ENCODE measurements at regions not wholly inside any gene's neighbourhood (a gene's known extent, or its start where the extent isn't known, plus 50 kb on each side); places are given as distances from the start of the nearest gene placed in this dataset.

- Histone ChIP-seq H4K20me1 (ENCODE audit: insufficient read depth, low read length, poor library complexity, severe bottlenecking) (no peaks in the 10 kb centered on the region), H3K9ac (ENCODE audit: low read depth, low read length, poor library complexity, severe bottlenecking) (no peak overlapping the region), H3F3A (ENCODE audit: low read depth) (no peaks in the 10 kb centered on the region), H3K9me3 (ENCODE audit: insufficient read depth, low read depth, low read length) (no peaks in the 10 kb centered on the region; the same call in 1 of the 2 replicates), H3K36me3 (ENCODE audit: insufficient read depth, low read length) (no peaks in the 10 kb centered on the region), H3K4me3 (ENCODE audit: low read length, poor library complexity, severe bottlenecking) (no peak overlapping the region), H2AFZ (ENCODE audit: low read length) (no peak overlapping the region), H3K79me2 (ENCODE audit: insufficient read depth, low read length) (no peaks in the 10 kb centered on the region), H3K27me3 (ENCODE audit: insufficient read depth, low read length, poor library complexity, severe bottlenecking) (no peaks in the 10 kb centered on the region), H3K4me1 (ENCODE audit: insufficient read depth, low read length, poor library complexity, severe bottlenecking) (no peaks in the 10 kb centered on the region), H3K9me2 (replicated peaks; ENCODE audit: low read depth, low read length) (no peaks in the 10 kb centered on the region), H3K4me2 (ENCODE audit: low read depth, low read length, poor library complexity, severe bottlenecking) (no peak overlapping the region)
- TF ChIP-seq, protein P1, sequence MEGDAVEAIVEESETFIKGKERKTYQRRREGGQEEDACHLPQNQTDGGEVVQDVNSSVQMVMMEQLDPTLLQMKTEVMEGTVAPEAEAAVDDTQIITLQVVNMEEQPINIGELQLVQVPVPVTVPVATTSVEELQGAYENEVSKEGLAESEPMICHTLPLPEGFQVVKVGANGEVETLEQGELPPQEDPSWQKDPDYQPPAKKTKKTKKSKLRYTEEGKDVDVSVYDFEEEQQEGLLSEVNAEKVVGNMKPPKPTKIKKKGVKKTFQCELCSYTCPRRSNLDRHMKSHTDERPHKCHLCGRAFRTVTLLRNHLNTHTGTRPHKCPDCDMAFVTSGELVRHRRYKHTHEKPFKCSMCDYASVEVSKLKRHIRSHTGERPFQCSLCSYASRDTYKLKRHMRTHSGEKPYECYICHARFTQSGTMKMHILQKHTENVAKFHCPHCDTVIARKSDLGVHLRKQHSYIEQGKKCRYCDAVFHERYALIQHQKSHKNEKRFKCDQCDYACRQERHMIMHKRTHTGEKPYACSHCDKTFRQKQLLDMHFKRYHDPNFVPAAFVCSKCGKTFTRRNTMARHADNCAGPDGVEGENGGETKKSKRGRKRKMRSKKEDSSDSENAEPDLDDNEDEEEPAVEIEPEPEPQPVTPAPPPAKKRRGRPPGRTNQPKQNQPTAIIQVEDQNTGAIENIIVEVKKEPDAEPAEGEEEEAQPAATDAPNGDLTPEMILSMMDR (conservative IDR thresholded peaks at IDR 0.05; ENCODE audit: low read length), result no peak
Measured at GRCh38 chr9:108707120-108707519, 148.7 kb downstream of the ACTL7B start.

DNA sequence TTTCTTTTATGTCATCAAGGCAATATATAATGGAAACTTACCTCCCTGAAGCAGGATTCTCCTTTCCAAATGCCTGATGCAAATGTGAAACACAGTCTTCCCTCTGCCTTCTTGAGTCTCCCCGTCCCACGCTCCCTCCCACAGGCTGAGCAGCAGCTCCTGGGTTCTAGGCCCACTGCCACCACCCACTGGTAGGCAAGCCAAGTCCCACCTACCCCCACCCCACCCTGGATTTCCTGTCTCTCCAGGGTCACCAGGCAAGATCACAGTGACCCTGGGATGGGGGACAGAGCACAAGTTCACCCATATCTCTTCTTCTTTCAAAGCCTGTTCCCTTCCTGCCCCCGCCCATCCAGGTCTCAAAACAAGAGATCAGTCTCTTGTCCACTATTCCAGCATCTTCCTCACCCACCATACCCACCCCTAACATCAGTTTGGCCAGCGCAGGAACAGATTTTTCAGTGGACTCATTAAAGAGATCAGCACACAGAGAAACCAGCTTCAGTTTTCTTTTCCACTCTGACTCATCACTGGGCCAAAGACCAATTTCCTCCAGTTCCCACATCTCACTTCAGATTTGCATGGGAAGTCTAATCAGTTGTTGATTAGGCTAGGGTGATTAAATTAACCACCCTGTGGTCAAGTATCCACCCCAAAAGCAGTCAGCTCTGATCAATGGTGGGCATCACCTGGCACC lies 151.5 kb downstream of the ACTL7B start:
- Histone ChIP-seq H3K9me3 (ENCODE audit: insufficient read depth, low read depth, low read length) (no peaks in the 10 kb centered on the region), H3K36me3 (ENCODE audit: insufficient read depth, low read length) (no peaks in the 10 kb centered on the region), H3K4me2 (ENCODE audit: low read depth, low read length, poor library complexity, severe bottlenecking) (no peak overlapping the region), H3F3A (ENCODE audit: low read depth) (no peaks in the 10 kb centered on the region), H2AFZ (ENCODE audit: low read length) (no peak overlapping the region), H4K20me1 (ENCODE audit: insufficient read depth, low read length, poor library complexity, severe bottlenecking) (no peaks in the 10 kb centered on the region), H3K79me2 (ENCODE audit: insufficient read depth, low read length) (no peaks in the 10 kb centered on the region), H3K27me3 (ENCODE audit: insufficient read depth, low read length, poor library complexity, severe bottlenecking) (no peaks in the 10 kb centered on the region), H3K9me2 (replicated peaks; ENCODE audit: low read depth, low read length) (no peaks in the 10 kb centered on the region), H3K4me1 (ENCODE audit: insufficient read depth, low read length, poor library complexity, severe bottlenecking) (no peaks in the 10 kb centered on the region), H3K4me3 (ENCODE audit: low read length, poor library complexity, severe bottlenecking) (no peak overlapping the region), H3K9ac (ENCODE audit: low read depth, low read length, poor library complexity, severe bottlenecking) (no peak overlapping the region)
- TF ChIP-seq, protein P1 (conservative IDR thresholded peaks at IDR 0.05; ENCODE audit: low read length), result no peak
- no peak for TF ChIP-seq EZH2phosphoT487 (IDR thresholded peaks at IDR 0.05; ENCODE audit: borderline replicate concordance)

- H3F3A ChIP-seq (ENCODE audit: low read depth), result no peaks in the 10 kb centered on the region
- no peak for TF ChIP-seq EZH2phosphoT487 (IDR thresholded peaks at IDR 0.05; ENCODE audit: borderline replicate concordance)
- TF ChIP-seq, protein P1 (conservative IDR thresholded peaks at IDR 0.05; ENCODE audit: low read length), result no peak
- no peak overlapping the region for H3K4me3 ChIP-seq (ENCODE audit: low read length, poor library complexity, severe bottlenecking)
- no peak overlapping the region for H2AFZ ChIP-seq (ENCODE audit: low read length)
- no peaks in the 10 kb centered on the region for H3K4me1 ChIP-seq (ENCODE audit: insufficient read depth, low read length, poor library complexity, severe bottlenecking)
- no peaks in the 10 kb centered on the region for H4K20me1 ChIP-seq (ENCODE audit: insufficient read depth, low read length, poor library complexity, severe bottlenecking)
- no peaks in the 10 kb centered on the region for H3K27me3 ChIP-seq (ENCODE audit: insufficient read depth, low read length, poor library complexity, severe bottlenecking)
- H3K36me3 ChIP-seq (ENCODE audit: insufficient read depth, low read length), result no peaks in the 10 kb centered on the region
- no peak overlapping the region for H3K9ac ChIP-seq (ENCODE audit: low read depth, low read length, poor library complexity, severe bottlenecking)
- H3K9me2 ChIP-seq (replicated peaks; ENCODE audit: low read depth, low read length), result no peaks in the 10 kb centered on the region
- no peak overlapping the region for H3K4me2 ChIP-seq (ENCODE audit: low read depth, low read length, poor library complexity, severe bottlenecking)
- H3K9me3 ChIP-seq (ENCODE audit: insufficient read depth, low read depth, low read length), result no peaks in the 10 kb centered on the region
- H3K79me2 ChIP-seq (ENCODE audit: insufficient read depth, low read length), result no peaks in the 10 kb centered on the region
Measured at GRCh38 chr9:108703429-108703828, 152.4 kb downstream of the ACTL7B start.

Data from Loucy (cell line).